ENCODE measurements at regions not wholly inside any gene's neighbourhood (a gene's known extent, or its start where the extent isn't known, plus 50 kb on each side); places are given as distances from the start of the nearest gene placed in this dataset.

DNA sequence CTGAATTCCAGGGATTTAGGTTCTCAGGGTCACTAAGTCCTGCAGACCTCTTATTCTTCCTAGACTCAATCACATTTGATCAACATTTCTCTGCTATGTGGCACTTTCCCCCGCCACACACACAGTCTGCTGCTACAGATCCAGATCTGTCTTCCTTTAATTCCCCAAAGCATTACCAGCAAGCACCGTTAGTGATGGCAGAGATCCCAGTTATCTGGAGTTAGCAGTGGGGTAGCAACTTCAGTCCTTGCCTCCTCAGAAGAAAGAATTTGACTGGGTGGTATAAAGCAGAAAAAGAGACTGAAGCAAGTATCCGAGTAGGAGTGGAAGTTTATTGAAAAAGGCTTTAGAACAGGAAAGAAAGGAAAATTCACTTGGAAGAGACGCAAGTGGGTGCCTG is 100.4 kb upstream of the ETV3 start:
- TF ChIP-seq CTCF (IDR thresholded peaks at IDR 0.05) (no peak), POLR2A (IDR thresholded peaks at IDR 0.05) (no peak)
- WGBS, 2 donors, result 59 to 62% methylated on average over 4 of the region's 4 CpGs
- H3K4me3 ChIP-seq (ENCODE audit: low read depth, poor library complexity, severe bottlenecking), result no peak overlapping the region
- DNase-seq (ENCODE audit: low spot score in 2 of 2), result no peak
- intact Hi-C loops (cut with DNase I; ENCODE audit: low total_unique reads), result no loop called here

- TF ChIP-seq CTCF (IDR thresholded peaks at IDR 0.05), result no peak
- TF ChIP-seq POLR2A (IDR thresholded peaks at IDR 0.05), result no peak
- intact Hi-C loops (cut with DNase I; ENCODE audit: low total_unique reads), result no loop called here
- DNase-seq (ENCODE audit: low spot score in 2 of 2), result no peak
- 84 to 86% methylated on average over 3 of the region's 3 CpGs for WGBS, 2 donors
- no peak overlapping the region for H3K4me3 ChIP-seq (ENCODE audit: low read depth, poor library complexity, severe bottlenecking)
Measured at GRCh38 chr1:157237981-157238380, 99.8 kb upstream of the ETV3 start.

DNA sequence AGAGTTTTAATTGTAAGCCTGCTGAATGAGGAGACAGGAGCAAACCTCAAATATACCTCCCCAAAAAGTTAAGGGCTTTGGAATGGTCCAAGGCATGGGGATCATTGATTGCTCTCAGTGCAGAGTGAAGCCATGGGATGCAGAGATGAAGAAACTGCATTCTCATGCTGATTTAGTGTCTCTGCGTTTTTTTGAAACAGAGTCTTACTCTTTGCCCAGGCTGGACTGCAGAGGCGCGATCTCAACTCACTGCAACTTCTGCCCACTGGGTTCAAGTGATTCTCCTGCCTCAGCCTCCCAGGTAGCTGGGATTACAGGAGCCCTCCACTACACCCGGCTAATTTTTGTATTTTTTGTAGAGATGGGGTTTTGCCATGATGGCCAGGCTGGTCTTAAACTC is 99.3 kb upstream of the ETV3 start:
- 87 to 93% methylated on average over 4 of the region's 4 CpGs for WGBS, 2 donors
- TF ChIP-seq POLR2A (IDR thresholded peaks at IDR 0.05) (no peak), CTCF (IDR thresholded peaks at IDR 0.05) (no peak)
- intact Hi-C loops (cut with DNase I; ENCODE audit: low total_unique reads), result no loop called here
- no peak overlapping the region for H3K4me3 ChIP-seq (ENCODE audit: low read depth, poor library complexity, severe bottlenecking)
- DNase-seq (ENCODE audit: low spot score in 2 of 2), result no peak

GRCh38 chr1:157236072-157236471 is 97.9 kb upstream of the ETV3 start:
- intact Hi-C loops (cut with DNase I; ENCODE audit: low total_unique reads), result no loop called here
- no peak for DNase-seq (ENCODE audit: low spot score in 2 of 2)
- 93 to 94% methylated on average over 4 of the region's 4 CpGs for WGBS, 2 donors
- H3K4me3 ChIP-seq (ENCODE audit: low read depth, poor library complexity, severe bottlenecking), result no peak overlapping the region
- no peak for TF ChIP-seq CTCF (IDR thresholded peaks at IDR 0.05)
- TF ChIP-seq POLR2A (IDR thresholded peaks at IDR 0.05), result no peak

DNA sequence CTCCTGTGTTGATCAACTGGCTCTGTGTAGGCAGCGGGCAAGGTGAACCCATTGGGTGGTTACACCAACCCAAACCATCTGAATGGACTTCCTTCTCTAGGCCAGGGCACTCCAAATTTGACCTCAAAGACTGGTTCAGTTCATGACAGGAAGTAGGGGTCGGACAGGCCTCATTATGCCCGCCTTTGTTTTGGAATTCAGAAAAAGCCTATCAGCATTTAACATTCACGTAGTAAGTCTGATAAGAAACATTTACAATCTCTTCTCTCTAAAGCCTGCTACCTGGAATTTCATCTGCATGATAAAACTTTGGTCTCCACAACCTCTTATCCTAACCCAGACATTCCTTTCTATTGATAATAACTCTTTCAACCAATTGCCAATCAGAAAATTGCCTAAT is 97.1 kb upstream of the ETV3 start:
- WGBS, 2 donors, result 64 to 67% methylated on average over 4 of the region's 4 CpGs
- H3K4me3 ChIP-seq (ENCODE audit: low read depth, poor library complexity, severe bottlenecking), result no peak overlapping the region
- intact Hi-C loops (cut with DNase I; ENCODE audit: low total_unique reads), result no loop called here
- DNase-seq (ENCODE audit: low spot score in 2 of 2), result no peak
- TF ChIP-seq POLR2A (IDR thresholded peaks at IDR 0.05) (no peak), CTCF (IDR thresholded peaks at IDR 0.05) (no peak)

DNA sequence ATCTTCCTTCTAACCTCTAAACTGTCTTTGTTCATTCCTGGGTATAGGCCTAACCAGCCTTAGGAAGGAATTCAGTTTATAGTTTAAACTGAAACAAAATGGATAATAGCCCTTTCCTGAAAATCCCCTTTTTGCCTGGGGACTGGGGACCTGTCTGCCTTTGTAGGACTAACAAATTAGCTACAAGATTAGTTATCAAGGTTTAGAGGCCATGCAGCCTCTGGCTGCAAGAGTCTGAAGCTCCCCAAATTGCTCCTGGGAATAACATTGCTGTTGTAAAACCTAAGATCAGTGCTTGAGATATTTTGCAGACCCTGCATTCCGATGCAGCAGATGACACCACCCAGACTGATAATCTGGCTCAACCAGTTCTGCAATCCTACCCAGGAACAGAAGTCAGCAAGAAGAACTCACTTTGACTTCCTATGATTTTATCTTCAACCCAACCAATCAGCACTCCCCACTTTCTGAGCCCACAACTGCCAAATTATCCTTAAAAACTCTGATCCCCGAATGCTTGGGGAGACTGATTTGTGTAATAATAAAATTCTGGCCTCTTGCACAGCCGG is 96.6 kb upstream of the ETV3 start:
- 25 to 38% methylated on average over 3 of the region's 3 CpGs for WGBS, 2 donors
- DNase-seq (ENCODE audit: low spot score in 2 of 2), result no peak
- H3K4me3 ChIP-seq (ENCODE audit: low read depth, poor library complexity, severe bottlenecking), result no peak overlapping the region
- intact Hi-C loops (cut with DNase I; ENCODE audit: low total_unique reads), result no loop called here
- TF ChIP-seq POLR2A (IDR thresholded peaks at IDR 0.05) (no peak), CTCF (IDR thresholded peaks at IDR 0.05) (no peak)

Data from lower leg skin (tissue), 4 donors.